Sigmoid colon (tissue), 3 donors: ENCODE measurements at regions not wholly inside any gene's neighbourhood (a gene's known extent, or its start where the extent isn't known, plus 50 kb on each side); places are given as distances from the start of the nearest gene placed in this dataset.

Experiments
- POLR2A ChIP-seq, 2 donors: fragments of 450-650 bp; IDR thresholded peaks; one replicate each; pipeline ENCODE4 v1.6.1; 2016; ENCODE audit warnings: antibody characterized with exemption in 2 of 2, mild to moderate bottlenecking in 2 of 2, moderate library complexity in 2 of 2
- TF ChIP-seq, protein P1 (sequence below), 4 experiments: fragments of 450-650 bp in 3 of 4; fragments of 200-600 bp in 1 of 4; IDR thresholded peaks; one replicate each; pipeline ENCODE4 v1.5.1; 2016 to 2019; ENCODE audit warnings: antibody characterized with exemption in 4 of 4, mild to moderate bottlenecking in 3 of 4, moderate library complexity in 2 of 4

DNA sequence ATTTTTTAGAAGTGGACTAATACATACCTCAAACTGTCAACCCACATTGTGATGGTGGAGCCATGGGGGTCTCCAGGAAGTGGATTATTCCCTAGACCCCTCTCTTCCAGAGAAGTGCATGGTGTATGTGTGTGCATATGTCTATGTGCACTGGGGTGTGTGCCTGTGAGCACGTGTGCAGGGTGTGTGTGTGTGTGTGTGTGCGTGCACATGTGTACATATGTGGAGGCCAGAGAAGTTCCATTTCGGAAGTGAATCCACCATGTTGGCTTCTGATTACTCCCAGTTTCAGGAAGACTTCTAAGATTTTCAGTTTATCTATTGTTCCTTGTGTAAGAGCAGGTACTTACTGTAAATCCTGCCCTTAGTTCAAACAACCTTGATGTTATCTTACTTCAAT is 208.5 kb upstream of the SULF2 start:
- TF ChIP-seq, protein P1, sequence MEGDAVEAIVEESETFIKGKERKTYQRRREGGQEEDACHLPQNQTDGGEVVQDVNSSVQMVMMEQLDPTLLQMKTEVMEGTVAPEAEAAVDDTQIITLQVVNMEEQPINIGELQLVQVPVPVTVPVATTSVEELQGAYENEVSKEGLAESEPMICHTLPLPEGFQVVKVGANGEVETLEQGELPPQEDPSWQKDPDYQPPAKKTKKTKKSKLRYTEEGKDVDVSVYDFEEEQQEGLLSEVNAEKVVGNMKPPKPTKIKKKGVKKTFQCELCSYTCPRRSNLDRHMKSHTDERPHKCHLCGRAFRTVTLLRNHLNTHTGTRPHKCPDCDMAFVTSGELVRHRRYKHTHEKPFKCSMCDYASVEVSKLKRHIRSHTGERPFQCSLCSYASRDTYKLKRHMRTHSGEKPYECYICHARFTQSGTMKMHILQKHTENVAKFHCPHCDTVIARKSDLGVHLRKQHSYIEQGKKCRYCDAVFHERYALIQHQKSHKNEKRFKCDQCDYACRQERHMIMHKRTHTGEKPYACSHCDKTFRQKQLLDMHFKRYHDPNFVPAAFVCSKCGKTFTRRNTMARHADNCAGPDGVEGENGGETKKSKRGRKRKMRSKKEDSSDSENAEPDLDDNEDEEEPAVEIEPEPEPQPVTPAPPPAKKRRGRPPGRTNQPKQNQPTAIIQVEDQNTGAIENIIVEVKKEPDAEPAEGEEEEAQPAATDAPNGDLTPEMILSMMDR (IDR thresholded peaks at IDR 0.05), result no peak
- TF ChIP-seq POLR2A (IDR thresholded peaks at IDR 0.05), result no peak
